ENCODE measurements at regions not wholly inside any gene's neighbourhood (a gene's known extent, or its start where the extent isn't known, plus 50 kb on each side); places are given as distances from the start of the nearest gene placed in this dataset.

DNA sequence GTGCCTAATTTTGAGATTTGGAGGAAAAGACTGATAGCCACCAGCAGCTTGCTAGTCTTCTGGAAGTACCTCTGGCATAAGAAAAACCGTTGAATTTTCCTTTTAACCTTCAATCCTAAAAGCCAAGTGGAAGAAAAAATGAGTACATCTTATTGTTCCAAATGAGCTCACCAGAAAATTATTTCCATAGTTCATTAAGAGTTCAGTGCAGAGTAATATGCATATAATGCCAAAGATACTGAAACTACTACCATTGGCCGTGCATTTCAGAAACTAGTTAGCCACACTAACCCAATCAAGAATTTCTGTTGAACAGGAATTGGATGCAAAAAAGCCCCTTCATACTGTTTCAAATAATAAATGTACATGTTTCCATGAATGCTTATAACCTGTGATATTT is 607.9 kb downstream of the KCTD16 start:
- no peak for TF ChIP-seq POLR2A (IDR thresholded peaks at IDR 0.05; ENCODE audit: low read length)
- TF ChIP-seq BHLHE40 (IDR thresholded peaks at IDR 0.05; ENCODE audit: low read depth, low read length) = no peak

Measured in A549 (cell line).